Activated gamma-delta T cell treated with anti-CD3 and anti-CD28 coated beads, Interleukin-2, amount 50 U/mL, for 16 hours (primary cell): ENCODE measurements at regions not wholly inside any gene's neighbourhood (a gene's known extent, or its start where the extent isn't known, plus 50 kb on each side); places are given as distances from the start of the nearest gene placed in this dataset.

Source experiments
- DNase-seq: peaks from one replicate; pipeline ENCODE4 v3.0.0-alpha.2; 2020; ENCODE audit warnings: low read depth

GRCh38 chr15:70160267-70160666 is 62.5 kb upstream of the TLE3 start:
- no peak for DNase-seq

GRCh38 chr15:70159713-70160009 is 61.9 kb upstream of the TLE3 start:
- DNase-seq, result no peak

GRCh38 chr15:70159001-70159712 is 61.4 kb upstream of the TLE3 start:
- no peak for DNase-seq

- no peak for DNase-seq
Measured at GRCh38 chr15:70158309-70159000, 60.7 kb upstream of the TLE3 start.

GRCh38 chr15:70156671-70157271 is 59.1 kb upstream of the TLE3 start:
- no peak for DNase-seq

DNA sequence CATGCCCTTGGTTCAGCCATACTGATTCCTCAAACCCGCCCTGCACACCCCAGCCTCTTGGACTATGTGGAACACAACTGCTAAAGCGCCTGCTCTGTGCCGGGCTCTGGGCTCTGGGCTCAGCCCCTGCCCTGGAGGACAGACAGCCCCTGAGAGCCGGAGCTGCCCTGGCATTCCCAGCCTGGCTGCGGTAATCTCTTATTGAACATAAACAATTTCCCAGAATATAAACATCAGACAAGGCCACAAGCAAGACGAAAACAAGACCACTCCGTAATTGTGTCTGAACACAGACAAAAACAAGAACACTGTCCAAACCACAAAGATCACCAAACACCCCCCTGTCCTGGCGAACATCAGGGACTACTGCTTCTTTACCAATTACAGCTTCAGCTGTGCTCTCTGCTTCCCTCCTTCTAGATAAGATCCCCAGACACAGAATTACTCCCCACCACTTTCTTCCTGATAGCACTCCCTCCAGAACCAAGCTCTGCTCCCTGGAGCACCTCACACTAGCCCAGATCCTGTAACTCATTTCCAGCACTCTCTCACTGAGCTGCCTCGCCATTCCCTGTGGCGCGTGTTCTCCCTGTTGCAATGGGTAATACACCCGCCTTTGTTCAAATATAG is 57.1 kb upstream of the TLE3 start:
- no peak for DNase-seq

DNA sequence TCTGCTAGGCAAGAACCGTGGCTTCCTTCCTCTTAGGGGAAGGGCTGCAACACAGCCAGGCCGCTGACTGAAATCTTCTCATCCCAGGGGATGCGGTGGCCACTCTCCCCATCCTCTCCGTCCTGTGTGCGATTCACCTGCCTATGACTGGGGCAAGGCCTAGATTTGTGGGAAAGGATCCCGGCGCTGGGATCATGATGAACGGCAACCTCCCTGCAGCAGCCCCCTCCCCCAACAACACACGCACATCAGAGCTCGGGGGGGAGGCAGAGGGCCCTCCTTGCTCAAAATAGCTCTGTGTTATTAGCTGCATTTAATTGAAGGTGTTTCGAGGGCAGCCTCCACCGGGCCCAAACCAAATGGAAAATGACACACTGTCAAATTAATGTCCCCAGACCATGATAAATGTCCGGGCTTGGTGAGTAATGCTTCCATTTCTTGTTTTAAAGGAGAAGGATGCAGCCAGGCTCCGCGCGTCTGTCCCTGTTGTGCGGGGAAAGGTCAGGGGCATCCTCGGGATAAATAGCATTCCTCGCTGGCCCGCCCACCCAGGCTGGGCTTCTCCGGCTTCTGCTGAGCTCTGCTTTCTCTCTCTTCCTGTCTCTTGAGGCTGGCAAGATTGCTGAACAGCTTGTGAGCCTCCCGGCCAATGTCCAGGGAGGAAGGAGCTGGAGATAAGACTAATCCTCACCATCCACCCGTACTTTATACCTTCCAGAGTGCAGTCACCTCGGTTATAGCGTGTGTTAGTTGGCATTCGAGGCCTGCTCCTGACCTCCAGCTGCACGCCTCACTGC is 56.4 kb upstream of the TLE3 start:
- no peak for DNase-seq

- DNase-seq, result no peak
Measured at GRCh38 chr15:70152070-70152480, 54.4 kb upstream of the TLE3 start.

DNA sequence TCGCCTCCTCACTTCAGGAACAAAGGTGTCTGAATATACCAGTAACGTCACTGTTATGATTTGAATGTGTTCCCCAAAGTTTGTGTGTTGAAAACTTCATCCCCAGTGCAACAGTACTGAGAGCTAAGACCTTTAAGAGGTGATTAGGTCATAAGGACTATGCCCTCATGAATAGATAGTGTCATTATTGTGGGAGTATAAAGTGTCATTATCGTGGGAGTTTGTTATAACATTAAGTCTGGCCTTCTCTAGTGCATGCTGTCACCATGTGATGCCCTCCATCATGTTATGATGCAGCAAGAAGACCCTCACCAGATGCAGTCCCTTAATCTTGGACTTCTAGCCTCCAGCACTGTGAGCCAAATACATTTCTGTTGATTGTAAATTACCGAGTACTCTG is 53.7 kb upstream of the TLE3 start:
- DNase-seq, result no peak

DNA sequence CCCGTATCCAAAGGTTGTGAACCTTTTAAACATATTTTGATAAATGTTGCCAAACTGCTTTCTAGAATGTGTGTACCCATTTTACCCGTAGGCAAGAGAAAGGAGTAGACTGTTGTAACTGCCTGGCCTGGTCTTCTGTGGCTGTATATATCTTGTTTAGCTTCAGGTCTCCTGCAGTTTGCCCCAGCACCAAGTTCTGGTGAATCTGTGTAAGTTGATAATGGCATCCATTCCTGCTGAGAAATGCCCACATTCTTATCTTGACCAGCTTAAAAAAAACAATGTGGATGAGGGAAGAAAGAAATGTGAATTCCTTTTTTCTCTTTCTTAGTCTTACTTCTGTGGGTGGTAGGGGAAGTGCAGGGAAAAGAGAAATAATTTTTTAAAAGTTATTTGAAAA is 53.3 kb upstream of the TLE3 start:
- DNase-seq, result no peak

GRCh38 chr15:70150405-70150747 is 52.7 kb upstream of the TLE3 start:
- DNase-seq, result no peak

DNA sequence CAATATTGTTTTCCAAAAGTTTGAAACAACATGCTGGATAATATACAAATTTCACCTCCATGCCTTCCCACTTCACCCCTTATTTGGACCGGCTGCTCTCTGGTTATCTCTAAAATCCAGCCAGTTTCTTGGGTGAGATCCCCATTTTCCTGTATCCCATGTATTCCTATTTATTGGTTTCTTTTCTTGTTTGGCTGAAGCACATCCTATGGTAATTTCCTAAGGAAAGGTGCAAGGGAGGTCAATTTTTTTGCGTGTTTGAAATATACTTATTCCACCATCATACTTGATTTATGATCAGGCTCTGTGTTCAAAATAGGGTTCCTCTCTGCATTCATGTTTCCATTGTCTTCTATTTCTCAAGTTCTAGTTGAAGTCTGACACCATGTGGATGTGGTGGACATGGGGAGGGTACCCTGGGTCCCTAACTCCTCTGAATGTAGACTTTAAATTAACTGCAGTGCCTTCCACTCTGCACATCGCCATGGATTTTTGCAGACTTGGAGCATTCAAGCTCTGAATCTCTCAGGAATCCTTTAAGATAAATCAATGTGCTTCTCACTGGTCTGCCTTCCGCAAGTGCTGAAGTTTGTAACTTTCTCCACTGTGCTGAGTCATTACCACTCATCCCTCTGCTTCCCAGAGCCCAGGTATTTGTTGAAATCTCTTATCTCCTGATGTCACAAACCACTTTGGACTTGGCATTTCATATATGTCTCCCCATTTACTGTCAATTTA is 52.1 kb upstream of the TLE3 start:
- DNase-seq, result no peak

- DNase-seq, result no peak
Measured at GRCh38 chr15:70147778-70148177, 50.1 kb upstream of the TLE3 start.
